GM23338 (cell line): ENCODE measurements at regions not wholly inside any gene's neighbourhood (a gene's known extent, or its start where the extent isn't known, plus 50 kb on each side); places are given as distances from the start of the nearest gene placed in this dataset.

Source experiments
- CREB1 ChIP-seq: fragments of 250-450 bp; sonication (Bioruptor Pico); IDR thresholded peaks from 2 replicates; pipeline ENCODE4 v1.5.0; 2020; ENCODE audit warnings: low read depth, mild to moderate bottlenecking, moderate library complexity
- EZH2 ChIP-seq: fragments of 200-600 bp; sonication (generic); IDR thresholded peaks from one replicate; pipeline ENCODE4 v1.8.0; 2017; ENCODE audit warnings: antibody characterized with exemption, mild to moderate bottlenecking, low read depth; ENCODE audit not compliant: unreplicated experiment
- EZH2phosphoT487 ChIP-seq: fragments of 200-600 bp; sonication (generic); IDR thresholded peaks from one replicate; pipeline ENCODE4 v1.8.1; 2018; ENCODE audit warnings: antibody characterized with exemption; ENCODE audit not compliant: unreplicated experiment
- JUNB ChIP-seq: IDR thresholded peaks from one replicate; pipeline ENCODE4 v1.6.1; 2016; ENCODE audit warnings: antibody characterized with exemption; ENCODE audit not compliant: unreplicated experiment
- NANOG ChIP-seq: IDR thresholded peaks from 2 replicates; pipeline ENCODE4 v1.6.1; 2016; ENCODE audit warnings: antibody characterized with exemption, borderline replicate concordance
- POLR2AphosphoS5 ChIP-seq: IDR thresholded peaks from 2 replicates; pipeline ENCODE4 v1.6.1; 2016; ENCODE audit warnings: antibody characterized with exemption, low read depth
- STAT1 ChIP-seq: IDR thresholded peaks from one replicate; pipeline ENCODE4 v1.6.1; 2016; ENCODE audit warnings: antibody characterized with exemption; ENCODE audit not compliant: unreplicated experiment
- ZNF331 ChIP-seq: fragments of 250-450 bp; sonication (Bioruptor Pico); IDR thresholded peaks from 2 replicates; pipeline ENCODE4 v1.5.0; 2020; ENCODE audit warnings: low read depth, mild to moderate bottlenecking, moderate library complexity
- TF ChIP-seq, protein P1 (sequence below), 2 experiments: fragments of 200-600 bp in 1 of 2; sonication (generic) in 1 of 2; conservative IDR thresholded peaks; 2 replicates each; pipeline versions ENCODE4 v1.5.1 to v1.6.1; 2016 to 2017; ENCODE audit warnings: antibody characterized with exemption in 2 of 2, low read depth in 2 of 2, mild to moderate bottlenecking in 2 of 2, moderate library complexity in 1 of 2
- TF ChIP-seq, protein P2 (sequence below): IDR thresholded peaks from one replicate; pipeline ENCODE4 v1.6.1; 2018; ENCODE audit warnings: antibody characterized with exemption; ENCODE audit not compliant: unreplicated experiment
- TF ChIP-seq, protein P3 (sequence below): IDR thresholded peaks from 2 replicates; pipeline ENCODE4 v1.6.1; 2016; ENCODE audit warnings: antibody characterized with exemption
- TF ChIP-seq, protein P4 (sequence below): fragments of 250-450 bp; sonication (Bioruptor Pico); IDR thresholded peaks from 2 replicates; pipeline ENCODE4 v1.5.0; 2020; ENCODE audit warnings: mild to moderate bottlenecking, moderate library complexity

DNA sequence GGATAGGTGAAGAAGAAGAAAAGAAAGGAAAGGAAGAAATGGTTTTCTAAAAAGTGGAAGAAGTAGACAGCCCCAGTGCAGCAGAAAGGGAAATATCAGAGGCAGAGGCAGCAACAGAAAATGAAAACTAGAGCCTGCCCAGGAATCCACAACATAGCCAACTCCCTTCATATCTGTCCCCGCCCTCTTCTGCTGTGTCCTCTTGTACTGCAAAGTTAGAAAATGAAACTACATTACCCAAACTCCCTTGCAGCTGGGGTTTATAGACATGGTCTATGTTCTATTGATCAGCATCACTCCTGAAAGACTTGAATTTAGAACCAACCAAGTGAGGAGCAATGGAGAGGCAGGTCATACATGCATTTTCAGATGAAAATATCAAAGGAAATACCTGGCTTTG lies 200.5 kb upstream of the PHACTR1 start:
- no peak for TF ChIP-seq CREB1 (CRISPR knock-in tag)
- TF ChIP-seq, protein P1, sequence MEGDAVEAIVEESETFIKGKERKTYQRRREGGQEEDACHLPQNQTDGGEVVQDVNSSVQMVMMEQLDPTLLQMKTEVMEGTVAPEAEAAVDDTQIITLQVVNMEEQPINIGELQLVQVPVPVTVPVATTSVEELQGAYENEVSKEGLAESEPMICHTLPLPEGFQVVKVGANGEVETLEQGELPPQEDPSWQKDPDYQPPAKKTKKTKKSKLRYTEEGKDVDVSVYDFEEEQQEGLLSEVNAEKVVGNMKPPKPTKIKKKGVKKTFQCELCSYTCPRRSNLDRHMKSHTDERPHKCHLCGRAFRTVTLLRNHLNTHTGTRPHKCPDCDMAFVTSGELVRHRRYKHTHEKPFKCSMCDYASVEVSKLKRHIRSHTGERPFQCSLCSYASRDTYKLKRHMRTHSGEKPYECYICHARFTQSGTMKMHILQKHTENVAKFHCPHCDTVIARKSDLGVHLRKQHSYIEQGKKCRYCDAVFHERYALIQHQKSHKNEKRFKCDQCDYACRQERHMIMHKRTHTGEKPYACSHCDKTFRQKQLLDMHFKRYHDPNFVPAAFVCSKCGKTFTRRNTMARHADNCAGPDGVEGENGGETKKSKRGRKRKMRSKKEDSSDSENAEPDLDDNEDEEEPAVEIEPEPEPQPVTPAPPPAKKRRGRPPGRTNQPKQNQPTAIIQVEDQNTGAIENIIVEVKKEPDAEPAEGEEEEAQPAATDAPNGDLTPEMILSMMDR (conservative IDR thresholded peaks at IDR 0.05; ENCODE audit: low read depth in 2 of 2): no peak
- no peak for TF ChIP-seq POLR2AphosphoS5
- TF ChIP-seq EZH2: no peak
- TF ChIP-seq EZH2phosphoT487: no peak
- TF ChIP-seq, protein P2, sequence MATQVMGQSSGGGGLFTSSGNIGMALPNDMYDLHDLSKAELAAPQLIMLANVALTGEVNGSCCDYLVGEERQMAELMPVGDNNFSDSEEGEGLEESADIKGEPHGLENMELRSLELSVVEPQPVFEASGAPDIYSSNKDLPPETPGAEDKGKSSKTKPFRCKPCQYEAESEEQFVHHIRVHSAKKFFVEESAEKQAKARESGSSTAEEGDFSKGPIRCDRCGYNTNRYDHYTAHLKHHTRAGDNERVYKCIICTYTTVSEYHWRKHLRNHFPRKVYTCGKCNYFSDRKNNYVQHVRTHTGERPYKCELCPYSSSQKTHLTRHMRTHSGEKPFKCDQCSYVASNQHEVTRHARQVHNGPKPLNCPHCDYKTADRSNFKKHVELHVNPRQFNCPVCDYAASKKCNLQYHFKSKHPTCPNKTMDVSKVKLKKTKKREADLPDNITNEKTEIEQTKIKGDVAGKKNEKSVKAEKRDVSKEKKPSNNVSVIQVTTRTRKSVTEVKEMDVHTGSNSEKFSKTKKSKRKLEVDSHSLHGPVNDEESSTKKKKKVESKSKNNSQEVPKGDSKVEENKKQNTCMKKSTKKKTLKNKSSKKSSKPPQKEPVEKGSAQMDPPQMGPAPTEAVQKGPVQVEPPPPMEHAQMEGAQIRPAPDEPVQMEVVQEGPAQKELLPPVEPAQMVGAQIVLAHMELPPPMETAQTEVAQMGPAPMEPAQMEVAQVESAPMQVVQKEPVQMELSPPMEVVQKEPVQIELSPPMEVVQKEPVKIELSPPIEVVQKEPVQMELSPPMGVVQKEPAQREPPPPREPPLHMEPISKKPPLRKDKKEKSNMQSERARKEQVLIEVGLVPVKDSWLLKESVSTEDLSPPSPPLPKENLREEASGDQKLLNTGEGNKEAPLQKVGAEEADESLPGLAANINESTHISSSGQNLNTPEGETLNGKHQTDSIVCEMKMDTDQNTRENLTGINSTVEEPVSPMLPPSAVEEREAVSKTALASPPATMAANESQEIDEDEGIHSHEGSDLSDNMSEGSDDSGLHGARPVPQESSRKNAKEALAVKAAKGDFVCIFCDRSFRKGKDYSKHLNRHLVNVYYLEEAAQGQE: no peak
- TF ChIP-seq, protein P3, sequence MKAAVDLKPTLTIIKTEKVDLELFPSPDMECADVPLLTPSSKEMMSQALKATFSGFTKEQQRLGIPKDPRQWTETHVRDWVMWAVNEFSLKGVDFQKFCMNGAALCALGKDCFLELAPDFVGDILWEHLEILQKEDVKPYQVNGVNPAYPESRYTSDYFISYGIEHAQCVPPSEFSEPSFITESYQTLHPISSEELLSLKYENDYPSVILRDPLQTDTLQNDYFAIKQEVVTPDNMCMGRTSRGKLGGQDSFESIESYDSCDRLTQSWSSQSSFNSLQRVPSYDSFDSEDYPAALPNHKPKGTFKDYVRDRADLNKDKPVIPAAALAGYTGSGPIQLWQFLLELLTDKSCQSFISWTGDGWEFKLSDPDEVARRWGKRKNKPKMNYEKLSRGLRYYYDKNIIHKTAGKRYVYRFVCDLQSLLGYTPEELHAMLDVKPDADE: no peak
- no peak for TF ChIP-seq JUNB
- no peak for TF ChIP-seq STAT1
- TF ChIP-seq NANOG: no peak
- TF ChIP-seq ZNF331 (CRISPR knock-in tag): no peak
- TF ChIP-seq, protein P4, sequence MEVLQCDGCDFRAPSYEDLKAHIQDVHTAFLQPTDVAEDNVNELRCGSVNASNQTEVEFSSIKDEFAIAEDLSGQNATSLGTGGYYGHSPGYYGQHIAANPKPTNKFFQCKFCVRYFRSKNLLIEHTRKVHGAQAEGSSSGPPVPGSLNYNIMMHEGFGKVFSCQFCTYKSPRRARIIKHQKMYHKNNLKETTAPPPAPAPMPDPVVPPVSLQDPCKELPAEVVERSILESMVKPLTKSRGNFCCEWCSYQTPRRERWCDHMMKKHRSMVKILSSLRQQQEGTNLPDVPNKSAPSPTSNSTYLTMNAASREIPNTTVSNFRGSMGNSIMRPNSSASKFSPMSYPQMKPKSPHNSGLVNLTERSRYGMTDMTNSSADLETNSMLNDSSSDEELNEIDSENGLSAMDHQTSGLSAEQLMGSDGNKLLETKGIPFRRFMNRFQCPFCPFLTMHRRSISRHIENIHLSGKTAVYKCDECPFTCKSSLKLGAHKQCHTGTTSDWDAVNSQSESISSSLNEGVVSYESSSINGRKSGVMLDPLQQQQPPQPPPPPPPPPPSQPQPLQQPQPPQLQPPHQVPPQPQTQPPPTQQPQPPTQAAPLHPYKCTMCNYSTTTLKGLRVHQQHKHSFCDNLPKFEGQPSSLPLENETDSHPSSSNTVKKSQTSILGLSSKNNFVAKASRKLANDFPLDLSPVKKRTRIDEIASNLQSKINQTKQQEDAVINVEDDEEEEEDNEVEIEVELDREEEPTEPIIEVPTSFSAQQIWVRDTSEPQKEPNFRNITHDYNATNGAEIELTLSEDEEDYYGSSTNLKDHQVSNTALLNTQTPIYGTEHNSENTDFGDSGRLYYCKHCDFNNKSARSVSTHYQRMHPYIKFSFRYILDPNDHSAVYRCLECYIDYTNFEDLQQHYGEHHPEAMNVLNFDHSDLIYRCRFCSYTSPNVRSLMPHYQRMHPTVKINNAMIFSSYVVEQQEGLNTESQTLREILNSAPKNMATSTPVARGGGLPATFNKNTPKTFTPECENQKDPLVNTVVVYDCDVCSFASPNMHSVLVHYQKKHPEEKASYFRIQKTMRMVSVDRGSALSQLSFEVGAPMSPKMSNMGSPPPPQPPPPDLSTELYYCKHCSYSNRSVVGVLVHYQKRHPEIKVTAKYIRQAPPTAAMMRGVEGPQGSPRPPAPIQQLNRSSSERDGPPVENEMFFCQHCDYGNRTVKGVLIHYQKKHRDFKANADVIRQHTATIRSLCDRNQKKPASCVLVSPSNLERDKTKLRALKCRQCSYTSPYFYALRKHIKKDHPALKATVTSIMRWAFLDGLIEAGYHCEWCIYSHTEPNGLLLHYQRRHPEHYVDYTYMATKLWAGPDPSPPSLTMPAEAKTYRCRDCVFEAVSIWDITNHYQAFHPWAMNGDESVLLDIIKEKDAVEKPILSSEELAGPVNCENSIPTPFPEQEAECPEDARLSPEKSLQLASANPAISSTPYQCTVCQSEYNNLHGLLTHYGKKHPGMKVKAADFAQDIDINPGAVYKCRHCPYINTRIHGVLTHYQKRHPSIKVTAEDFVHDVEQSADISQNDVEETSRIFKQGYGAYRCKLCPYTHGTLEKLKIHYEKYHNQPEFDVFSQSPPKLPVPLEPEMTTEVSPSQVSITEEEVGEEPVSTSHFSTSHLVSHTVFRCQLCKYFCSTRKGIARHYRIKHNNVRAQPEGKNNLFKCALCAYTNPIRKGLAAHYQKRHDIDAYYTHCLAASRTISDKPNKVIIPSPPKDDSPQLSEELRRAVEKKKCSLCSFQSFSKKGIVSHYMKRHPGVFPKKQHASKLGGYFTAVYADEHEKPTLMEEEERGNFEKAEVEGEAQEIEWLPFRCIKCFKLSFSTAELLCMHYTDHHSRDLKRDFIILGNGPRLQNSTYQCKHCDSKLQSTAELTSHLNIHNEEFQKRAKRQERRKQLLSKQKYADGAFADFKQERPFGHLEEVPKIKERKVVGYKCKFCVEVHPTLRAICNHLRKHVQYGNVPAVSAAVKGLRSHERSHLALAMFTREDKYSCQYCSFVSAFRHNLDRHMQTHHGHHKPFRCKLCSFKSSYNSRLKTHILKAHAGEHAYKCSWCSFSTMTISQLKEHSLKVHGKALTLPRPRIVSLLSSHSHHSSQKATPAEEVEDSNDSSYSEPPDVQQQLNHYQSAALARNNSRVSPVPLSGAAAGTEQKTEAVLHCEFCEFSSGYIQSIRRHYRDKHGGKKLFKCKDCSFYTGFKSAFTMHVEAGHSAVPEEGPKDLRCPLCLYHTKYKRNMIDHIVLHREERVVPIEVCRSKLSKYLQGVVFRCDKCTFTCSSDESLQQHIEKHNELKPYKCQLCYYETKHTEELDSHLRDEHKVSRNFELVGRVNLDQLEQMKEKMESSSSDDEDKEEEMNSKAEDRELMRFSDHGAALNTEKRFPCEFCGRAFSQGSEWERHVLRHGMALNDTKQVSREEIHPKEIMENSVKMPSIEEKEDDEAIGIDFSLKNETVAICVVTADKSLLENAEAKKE (CRISPR knock-in tag): no peak
